GM23248 (cell line): ENCODE measurements at regions not wholly inside any gene's neighbourhood (a gene's known extent, or its start where the extent isn't known, plus 50 kb on each side); places are given as distances from the start of the nearest gene placed in this dataset.

Source experiments
- EZH2 ChIP-seq: fragments of 200-600 bp; sonication (generic); IDR thresholded peaks from 2 replicates; pipeline ENCODE4 v1.6.1; 2018; ENCODE audit warnings: antibody characterized with exemption, mild to moderate bottlenecking; ENCODE audit not compliant: insufficient read depth, poor library complexity, severe bottlenecking
- EZH2phosphoT487 ChIP-seq: fragments of 200-600 bp; sonication (generic); IDR thresholded peaks from 2 replicates; pipeline ENCODE4 v1.6.1; 2018; ENCODE audit warnings: antibody characterized with exemption, moderate library complexity, mild to moderate bottlenecking, low read depth; ENCODE audit not compliant: insufficient read depth

DNA sequence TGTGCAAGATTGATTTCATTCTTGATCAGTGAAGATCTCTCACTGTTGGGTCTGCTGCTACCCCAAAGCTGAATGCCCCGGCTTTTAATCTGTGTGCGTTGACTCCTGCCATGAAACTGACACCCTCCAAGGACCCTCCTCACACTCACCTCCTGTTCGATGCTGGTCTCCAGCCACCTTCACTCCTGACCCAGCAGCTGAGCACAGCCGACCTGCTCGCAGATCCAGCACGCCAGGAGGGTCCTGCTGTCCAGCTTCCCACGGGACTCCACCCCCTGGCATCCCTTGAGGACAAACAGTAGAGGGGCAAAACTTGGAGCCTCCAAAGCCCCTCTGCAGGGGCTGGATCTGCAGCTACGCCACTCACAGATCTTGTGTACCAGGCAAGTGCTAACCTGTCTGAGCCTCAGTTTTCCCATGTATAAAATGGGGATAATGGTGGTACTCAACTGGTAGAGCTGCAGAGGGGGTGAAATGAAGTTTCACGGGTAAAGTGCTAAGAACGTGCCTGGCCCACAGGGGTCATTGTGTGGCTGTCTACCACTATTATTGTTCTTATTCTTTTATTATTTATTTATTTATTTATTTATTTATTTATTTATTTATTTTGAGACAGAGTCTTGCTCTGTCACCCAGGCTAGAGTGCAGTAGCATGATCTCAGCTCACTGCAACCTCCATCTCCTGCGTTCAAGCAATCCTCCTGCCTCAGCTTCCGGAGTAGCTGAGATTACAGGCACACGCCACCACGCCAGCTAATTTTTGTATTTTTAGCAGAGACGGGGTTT lies 178.0 kb downstream of the PHETA1 start:
- no peak for TF ChIP-seq EZH2
- no peak for TF ChIP-seq EZH2phosphoT487
